MCF 10A (cell line): ENCODE measurements at regions not wholly inside any gene's neighbourhood (a gene's known extent, or its start where the extent isn't known, plus 50 kb on each side); places are given as distances from the start of the nearest gene placed in this dataset.

Experiments used
- BruUV-seq: library from RNA; stranded (reverse); fragments of 400-500 nt; replicated peaks from 2 replicates; lab custom pipeline; 2021; lab: Mats Ljungman, UMichigan
- CTCF ChIA-PET: fragments of 300-600 bp; sonication (Branson Sonifier 250); formaldehyde crosslinking; extraction: SDS; loops from one replicate; lab custom pipeline; 2021; ENCODE audit warnings: antibody characterized with exemption, inconsistent platforms; lab: Yijun Ruan, JAX
- POLR2A ChIA-PET: fragments of 300-600, 350-650 bp; sonication (Branson Sonifier 250); formaldehyde crosslinking; extraction: SDS; loops from one replicate; lab custom pipeline; 2020; ENCODE audit warnings: antibody characterized with exemption, inconsistent platforms; lab: Yijun Ruan, JAX
- DNase-seq: peaks from one replicate; pipeline ENCODE4 v3.0.0-alpha.2; 2018; ENCODE audit not compliant: unreplicated experiment
- H3K27ac Mint-ChIP-seq: one replicate; pipeline ENCODE4 v1.8.0; 2022; ENCODE audit warnings: mild to moderate bottlenecking, low read depth, mixed read lengths; ENCODE audit not compliant: unreplicated experiment
- H3K27me3 Mint-ChIP-seq: one replicate; pipeline ENCODE4 v1.8.0; 2022; ENCODE audit warnings: mixed read lengths; ENCODE audit not compliant: insufficient read depth, unreplicated experiment
- H3K36me3 Mint-ChIP-seq: one replicate; pipeline ENCODE4 v1.8.0; 2022; ENCODE audit warnings: mild to moderate bottlenecking, moderate library complexity, mixed read lengths; ENCODE audit not compliant: insufficient read depth, unreplicated experiment
- H3K4me1 Mint-ChIP-seq: one replicate; pipeline ENCODE4 v1.8.0; 2022; ENCODE audit warnings: mixed read lengths; ENCODE audit not compliant: insufficient read depth, unreplicated experiment
- H3K4me3 Mint-ChIP-seq: one replicate; pipeline ENCODE4 v1.8.0; 2022; ENCODE audit warnings: mild to moderate bottlenecking, moderate library complexity, mixed read lengths; ENCODE audit not compliant: unreplicated experiment
- H3K9me3 Mint-ChIP-seq: one replicate; pipeline ENCODE4 v1.8.0; 2022; ENCODE audit warnings: mixed read lengths; ENCODE audit not compliant: unreplicated experiment
- intact Hi-C: fragments of 100-400 bp; cut with micrococcal nuclease; formaldehyde crosslinking; loops from 2 replicates; pipeline ENCODE4 v1.14.1; 2022
- TF ChIP-seq, protein P1 (sequence below): fragments of 200-600 bp; IDR thresholded peaks from one replicate; pipeline ENCODE4 v1.8.0; 2022; ENCODE audit warnings: antibody characterized with exemption, mild to moderate bottlenecking; ENCODE audit not compliant: unreplicated experiment

DNA sequence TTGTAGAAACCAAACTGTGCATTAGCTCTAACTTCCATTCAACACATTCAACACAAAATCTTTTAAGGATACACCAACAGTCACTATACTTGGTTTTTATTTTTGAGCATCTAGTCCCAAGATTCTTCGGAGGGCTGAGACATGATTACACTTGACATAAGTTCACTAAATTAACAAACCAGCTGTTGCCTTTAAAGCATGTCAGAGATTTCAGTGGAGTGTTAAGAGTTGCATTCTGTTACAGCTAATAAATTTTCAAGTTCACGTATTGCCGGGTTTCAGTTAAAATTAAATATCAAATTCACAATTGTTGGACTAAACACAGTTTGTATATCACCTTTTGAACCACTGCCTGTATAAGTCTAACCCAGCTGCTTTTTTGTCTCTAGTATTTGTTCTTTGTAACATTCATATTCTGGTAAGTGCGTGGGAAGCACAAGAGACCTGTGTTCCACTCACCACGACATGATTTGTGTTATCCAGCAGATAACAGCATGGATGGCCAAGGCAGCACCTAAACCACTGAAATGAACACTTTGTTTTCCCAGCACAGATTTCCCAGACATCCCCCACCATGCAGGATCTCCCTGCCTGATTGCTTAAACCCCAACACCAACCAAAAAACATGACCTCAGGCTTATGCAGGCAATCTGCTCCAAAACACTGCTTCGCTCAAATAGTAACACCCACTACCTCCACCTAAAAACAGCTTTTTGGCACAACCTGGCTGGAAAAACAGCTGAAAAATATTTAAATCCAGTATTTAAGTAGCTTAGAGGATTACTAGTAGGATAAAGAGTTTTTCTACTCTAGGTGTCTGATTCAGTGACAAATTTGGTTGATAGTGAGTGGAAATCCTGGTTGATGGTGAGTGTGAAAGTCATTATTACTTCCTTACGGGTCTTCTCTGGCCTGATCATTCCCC is 286.5 kb upstream of the NT5E start:
- CTCF ChIA-PET, result no interaction called here
- Mint-ChIP-seq H3K27ac (no peak overlapping the region), H3K9me3 (no peaks in the 10 kb centered on the region)

DNA sequence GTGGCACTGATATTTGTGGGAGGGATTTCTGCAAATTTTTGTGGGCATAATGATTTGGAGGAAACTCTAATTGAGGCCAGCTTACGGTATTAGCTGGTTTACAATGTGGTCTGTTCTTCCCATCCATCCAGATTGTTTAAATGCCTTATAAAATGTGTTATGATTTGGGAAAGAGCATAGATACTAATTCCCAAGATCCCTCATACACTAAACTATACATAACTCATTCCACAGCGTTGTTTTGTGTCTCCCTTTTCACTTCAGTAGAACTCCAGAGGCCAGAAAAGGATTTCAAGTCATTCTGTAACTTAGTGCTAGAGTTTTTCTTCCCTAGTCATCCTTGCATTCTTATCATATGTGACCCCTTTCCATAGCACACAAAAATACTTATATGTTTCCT is 292.6 kb upstream of the NT5E start:
- H3K27ac Mint-ChIP-seq, result no peak overlapping the region
- H3K27me3 Mint-ChIP-seq, result no peaks in the 10 kb centered on the region
- intact Hi-C loops, result no loop called here
- no peaks in the 10 kb centered on the region for H3K36me3 Mint-ChIP-seq
- no peaks in the 10 kb centered on the region for H3K4me1 Mint-ChIP-seq
- H3K4me3 Mint-ChIP-seq, result no peak overlapping the region
- BruUV-seq, result no TSS peak
- TF ChIP-seq, protein P1, sequence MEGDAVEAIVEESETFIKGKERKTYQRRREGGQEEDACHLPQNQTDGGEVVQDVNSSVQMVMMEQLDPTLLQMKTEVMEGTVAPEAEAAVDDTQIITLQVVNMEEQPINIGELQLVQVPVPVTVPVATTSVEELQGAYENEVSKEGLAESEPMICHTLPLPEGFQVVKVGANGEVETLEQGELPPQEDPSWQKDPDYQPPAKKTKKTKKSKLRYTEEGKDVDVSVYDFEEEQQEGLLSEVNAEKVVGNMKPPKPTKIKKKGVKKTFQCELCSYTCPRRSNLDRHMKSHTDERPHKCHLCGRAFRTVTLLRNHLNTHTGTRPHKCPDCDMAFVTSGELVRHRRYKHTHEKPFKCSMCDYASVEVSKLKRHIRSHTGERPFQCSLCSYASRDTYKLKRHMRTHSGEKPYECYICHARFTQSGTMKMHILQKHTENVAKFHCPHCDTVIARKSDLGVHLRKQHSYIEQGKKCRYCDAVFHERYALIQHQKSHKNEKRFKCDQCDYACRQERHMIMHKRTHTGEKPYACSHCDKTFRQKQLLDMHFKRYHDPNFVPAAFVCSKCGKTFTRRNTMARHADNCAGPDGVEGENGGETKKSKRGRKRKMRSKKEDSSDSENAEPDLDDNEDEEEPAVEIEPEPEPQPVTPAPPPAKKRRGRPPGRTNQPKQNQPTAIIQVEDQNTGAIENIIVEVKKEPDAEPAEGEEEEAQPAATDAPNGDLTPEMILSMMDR, result no peak
- no peaks in the 10 kb centered on the region for H3K9me3 Mint-ChIP-seq
- CTCF ChIA-PET, result interaction anchor here (1.0 kb wide), 1 partner anchor 166 kb away, joined by 3 read pairs; no protein-coding TSS in a partner anchor
- POLR2A ChIA-PET, result no interaction called here
- DNase-seq, result no peak

More for the DNA sequence above, 286.5 kb upstream of the NT5E start:
- TF ChIP-seq, protein P1, result no peak
- no peak overlapping the region for H3K4me3 Mint-ChIP-seq
- no peak for DNase-seq
- intact Hi-C loops, result no loop called here
- no peaks in the 10 kb centered on the region for H3K36me3 Mint-ChIP-seq
- no peaks in the 10 kb centered on the region for H3K4me1 Mint-ChIP-seq
- H3K27me3 Mint-ChIP-seq, result no peaks in the 10 kb centered on the region
- POLR2A ChIA-PET, result interaction anchor here (0.6 kb wide), 1 partner anchor 201 kb away, joined by 3 read pairs; no protein-coding TSS in a partner anchor
- no TSS peak for BruUV-seq

DNA sequence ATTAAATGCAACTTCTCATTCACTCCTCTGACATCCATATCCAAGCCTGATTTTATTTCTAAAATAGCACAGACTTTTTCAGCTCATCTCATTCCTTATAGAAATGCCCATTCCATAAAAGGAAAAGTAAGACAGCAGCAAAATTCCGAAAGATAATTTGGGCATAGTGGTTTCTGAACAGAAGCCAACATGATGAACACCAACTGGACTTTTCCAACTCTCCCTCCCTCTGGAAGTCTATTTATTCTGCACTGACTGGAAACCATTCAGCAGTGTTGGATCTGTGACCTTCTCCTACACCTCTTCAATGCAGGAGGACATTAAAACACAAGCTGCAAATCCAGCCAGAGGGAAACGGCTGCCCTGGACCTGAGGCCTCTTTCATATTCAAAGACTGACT is 306.2 kb upstream of the NT5E start:
- DNase-seq, result no peak
- H3K36me3 Mint-ChIP-seq, result no peaks in the 10 kb centered on the region
- ChIA-PET CTCF (interaction anchor here (0.8 to 0.9 kb wide), 2 partner anchors 19 to 180 kb away, joined by 3 to 5 read pairs; no protein-coding TSS in a partner anchor), POLR2A (no interaction called here)
- H3K4me3 Mint-ChIP-seq, result no peak overlapping the region
- no peaks in the 10 kb centered on the region for H3K27me3 Mint-ChIP-seq
- H3K27ac Mint-ChIP-seq, result no peak overlapping the region
- no TSS peak for BruUV-seq
- TF ChIP-seq, protein P1, result no peak
- H3K4me1 Mint-ChIP-seq, result peaks cover 5% of the 10 kb centered on the region
- H3K9me3 Mint-ChIP-seq, result no peaks in the 10 kb centered on the region
- intact Hi-C loops, result no loop called here

DNA sequence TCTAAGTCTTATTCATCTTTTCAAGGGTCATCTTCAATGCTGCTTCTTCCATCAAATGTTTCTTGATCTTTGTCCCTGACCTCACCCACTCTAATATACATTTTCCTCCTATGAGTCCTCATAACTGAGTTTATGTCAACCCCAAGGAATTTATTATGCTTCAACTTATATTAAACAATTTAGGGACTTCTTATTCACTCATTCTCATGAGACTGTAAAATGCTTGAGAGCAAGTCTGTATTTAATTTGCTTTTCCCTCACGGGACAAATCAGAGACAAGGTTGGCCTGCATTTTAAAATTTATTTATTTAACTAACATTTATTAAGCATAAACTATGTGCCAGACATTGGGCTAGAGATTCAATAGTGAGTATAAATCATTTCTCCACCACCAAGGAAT is 312.0 kb upstream of the NT5E start:
- Mint-ChIP-seq H3K36me3 (no peaks in the 10 kb centered on the region), H3K4me1 (peaks cover 15% of the 10 kb centered on the region), H3K9me3 (no peaks in the 10 kb centered on the region), H3K27me3 (no peaks in the 10 kb centered on the region), H3K27ac (no peak overlapping the region), H3K4me3 (no peak overlapping the region)
- ChIA-PET CTCF (interaction anchor here (0.8 kb wide), 1 partner anchor 176 kb away, joined by 3 read pairs; no protein-coding TSS in a partner anchor), POLR2A (no interaction called here)
- no peak for DNase-seq
- intact Hi-C loops, result no loop called here
- TF ChIP-seq, protein P1, result no peak
- BruUV-seq, result no TSS peak
